WTC11 (cell line): ENCODE measurements at regions not wholly inside any gene's neighbourhood (a gene's known extent, or its start where the extent isn't known, plus 50 kb on each side); places are given as distances from the start of the nearest gene placed in this dataset.

Experiments
- ATAC-seq: fragments of 200-7000 bp; cut with Tn5 transposase; 2 replicates; pipeline ENCODE4 v1.10.0; 2021; ENCODE audit warnings: mild to moderate bottlenecking, moderate library complexity
- CTCF ChIA-PET: fragments of 300-600 bp; sonication (Branson Sonifier 250); formaldehyde crosslinking; loops from one replicate; lab custom pipeline; 2021; ENCODE audit warnings: antibody characterized with exemption; lab: Charles Lee
- POLR2A ChIA-PET: fragments of 350-600 bp; sonication (Branson Sonifier 250); formaldehyde crosslinking; loops from one replicate; lab custom pipeline; 2021; ENCODE audit warnings: antibody characterized with exemption; lab: Charles Lee
- DNase-seq: peaks from one replicate; pipeline ENCODE4 v3.0.0; 2021; ENCODE audit warnings: low spot score
- H3K27ac Mint-ChIP-seq: 2 replicates; pipeline ENCODE4 v1.8.0; 2021; ENCODE audit warnings: mixed read lengths
- H3K27me3 Mint-ChIP-seq: 2 replicates; pipeline ENCODE4 v1.8.0; 2021; ENCODE audit warnings: low read depth, mild to moderate bottlenecking, moderate library complexity, mixed read lengths
- H3K36me3 Mint-ChIP-seq: 2 replicates; pipeline ENCODE4 v1.8.0; 2021; ENCODE audit warnings: mixed read lengths
- H3K4me1 Mint-ChIP-seq: 2 replicates; pipeline ENCODE4 v1.8.0; 2022; ENCODE audit warnings: mixed read lengths
- H3K4me3 Mint-ChIP-seq: 2 replicates; pipeline ENCODE4 v1.8.0; 2021; ENCODE audit warnings: mild to moderate bottlenecking, moderate library complexity, mixed read lengths
- H3K9me3 Mint-ChIP-seq: 2 replicates; pipeline ENCODE4 v1.8.0; 2021; ENCODE audit warnings: mixed read lengths
- ATF3 ChIP-seq: sonication (generic); formaldehyde crosslinking; conservative IDR thresholded peaks from 2 replicates; pipeline ENCODE4 v1.8.1; 2022; ENCODE audit warnings: mild to moderate bottlenecking, missing genetic modification reagents
- CREB1 ChIP-seq: sonication (generic); formaldehyde crosslinking; IDR thresholded peaks from 2 replicates; pipeline ENCODE4 v1.8.0; 2023; ENCODE audit warnings: mild to moderate bottlenecking, missing genetic modification reagents
- FOXP4 ChIP-seq: sonication (generic); formaldehyde crosslinking; IDR thresholded peaks from 2 replicates; pipeline ENCODE4 v1.8.0; 2022; ENCODE audit warnings: mild to moderate bottlenecking, missing genetic modification reagents
- GABPB1 ChIP-seq: sonication (generic); formaldehyde crosslinking; IDR thresholded peaks from 2 replicates; pipeline ENCODE4 v1.8.1; 2023; ENCODE audit warnings: mild to moderate bottlenecking, missing genetic modification reagents
- MAX ChIP-seq: sonication (generic); formaldehyde crosslinking; IDR thresholded peaks from 2 replicates; pipeline ENCODE4 v1.8.0; 2022; ENCODE audit warnings: mild to moderate bottlenecking, missing genetic modification reagents
- NFE2L1 ChIP-seq: sonication (generic); formaldehyde crosslinking; IDR thresholded peaks from 2 replicates; pipeline ENCODE4 v1.8.1; 2023; ENCODE audit warnings: missing genetic modification reagents
- TCF7 ChIP-seq: sonication (generic); formaldehyde crosslinking; IDR thresholded peaks from 2 replicates; pipeline ENCODE4 v1.8.0; 2022; ENCODE audit warnings: mild to moderate bottlenecking, low read depth, missing genetic modification reagents, moderate library complexity
- ZNF232 ChIP-seq: sonication (generic); formaldehyde crosslinking; IDR thresholded peaks from 2 replicates; pipeline ENCODE4 v1.8.0; 2022; ENCODE audit warnings: mild to moderate bottlenecking, missing genetic modification reagents
- ZNF512 ChIP-seq: sonication (generic); formaldehyde crosslinking; IDR thresholded peaks from 2 replicates; pipeline ENCODE4 v1.8.1; 2022; ENCODE audit warnings: missing genetic modification reagents, borderline replicate concordance
- TF ChIP-seq, protein P1 (sequence below): sonication (generic); formaldehyde crosslinking; IDR thresholded peaks from 2 replicates; pipeline ENCODE4 v1.8.1; 2023; ENCODE audit warnings: mild to moderate bottlenecking, missing genetic modification reagents, moderate library complexity
- TF ChIP-seq, protein P2 (sequence below): sonication (generic); formaldehyde crosslinking; IDR thresholded peaks from 2 replicates; pipeline ENCODE4 v1.8.1; 2023; ENCODE audit warnings: mild to moderate bottlenecking, missing genetic modification reagents, borderline replicate concordance
- TF ChIP-seq, protein P3 (sequence below): sonication (generic); formaldehyde crosslinking; IDR thresholded peaks from 2 replicates; pipeline ENCODE4 v1.8.1; 2022; ENCODE audit warnings: low read depth, missing genetic modification reagents, borderline replicate concordance

GRCh38 chr5:74502479-74502950 lies 138.0 kb downstream of the ENC1 start (continued):
- TF ChIP-seq ATF3 (CRISPR knock-in tag) (no peak), MAX (CRISPR knock-in tag) (no peak)

DNA sequence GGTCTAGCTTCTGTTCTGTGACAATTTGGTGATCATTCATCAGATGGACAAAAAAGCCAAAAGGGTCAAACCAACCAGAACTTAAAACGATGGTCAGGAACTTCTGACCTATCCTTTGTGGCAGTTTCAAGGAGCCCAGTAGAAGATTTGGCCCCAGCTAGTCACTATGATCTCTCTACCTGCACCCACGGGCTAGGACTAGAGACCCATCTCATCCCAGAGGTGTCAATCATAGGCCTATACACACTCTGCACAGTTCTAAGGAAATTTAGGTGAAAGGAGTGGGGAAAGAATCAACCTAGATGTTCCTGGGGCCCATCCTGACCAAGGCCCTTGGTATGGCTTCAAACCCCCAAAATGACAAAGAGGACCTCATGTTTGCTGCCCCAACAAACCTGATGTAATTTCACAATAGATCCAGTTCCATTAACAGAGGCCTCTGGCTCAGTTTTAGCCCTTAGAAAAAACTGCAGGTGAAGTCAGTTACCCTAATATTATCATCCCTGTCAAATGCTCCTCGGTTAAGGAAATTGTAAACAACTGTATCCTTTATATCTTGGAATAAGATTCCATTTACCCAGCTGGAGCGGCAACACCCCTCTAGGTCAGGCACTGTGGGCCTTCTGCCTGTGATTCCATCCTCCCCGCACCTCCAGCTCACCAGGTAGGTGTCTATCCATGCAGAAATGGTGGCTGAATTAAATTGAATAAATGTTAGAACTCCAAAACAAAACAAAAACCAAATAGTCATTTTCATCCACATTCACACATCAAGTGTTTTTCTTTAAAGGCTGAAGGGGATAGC lies 138.7 kb downstream of the ENC1 start:
- Mint-ChIP-seq H3K27ac (no peak overlapping the region), H3K9me3 (no peaks in the 10 kb centered on the region), H3K27me3 (no peaks in the 10 kb centered on the region), H3K4me1 (peaks cover 40% of the 10 kb centered on the region), H3K36me3 (no peaks in the 10 kb centered on the region), H3K4me3 (no peak overlapping the region)
- POLR2A ChIA-PET: no interaction called here
- CTCF ChIA-PET: no interaction called here
- DNase-seq (no peak), ATAC-seq (no peak)
- no peak for TF ChIP-seq NFE2L1

DNA sequence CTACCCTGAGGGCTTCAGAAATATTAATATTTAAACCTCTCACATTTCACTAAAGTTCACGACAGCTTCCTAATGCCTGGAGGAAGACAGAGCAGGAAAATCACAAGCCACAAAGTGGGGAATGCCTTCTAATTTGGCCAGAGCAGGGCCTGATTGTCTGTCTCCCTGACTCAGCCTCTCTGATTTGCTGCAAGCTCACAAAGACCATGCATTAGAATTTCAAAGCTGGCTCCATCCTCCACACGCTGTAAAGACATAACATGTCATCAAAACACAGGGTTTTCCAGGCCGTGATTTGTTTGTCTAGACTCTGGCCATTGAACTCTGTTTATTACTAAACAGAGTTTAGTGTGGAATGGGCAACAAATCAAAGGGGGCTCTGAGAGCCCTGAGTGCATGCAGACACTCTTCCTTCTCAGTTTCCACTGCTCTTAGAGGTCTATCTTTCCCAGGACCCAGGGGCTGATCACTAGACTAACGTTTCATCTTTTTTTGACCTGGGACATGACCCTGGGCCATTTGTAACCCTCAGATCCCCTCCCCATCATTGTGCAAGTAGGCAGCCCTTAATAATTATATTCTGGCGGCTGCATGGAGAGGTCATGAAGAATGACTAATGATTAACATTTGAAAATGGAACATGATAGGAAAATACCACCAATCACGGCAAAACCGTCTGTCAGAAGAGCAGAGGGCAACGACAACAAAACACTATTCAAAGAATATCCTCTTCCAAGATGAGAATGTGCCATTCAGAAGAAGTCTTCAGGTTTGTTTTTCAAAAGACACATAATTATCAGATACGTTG lies 140.2 kb downstream of the ENC1 start:
- H3K4me3 Mint-ChIP-seq: no peak overlapping the region
- no peaks in the 10 kb centered on the region for H3K36me3 Mint-ChIP-seq
- no peaks in the 10 kb centered on the region for H3K9me3 Mint-ChIP-seq
- peaks cover 35% of the 10 kb centered on the region for H3K4me1 Mint-ChIP-seq
- peak; percentile 76 for ATAC-seq
- CTCF ChIA-PET: no interaction called here
- no peak for TF ChIP-seq FOXP4 (CRISPR knock-in tag)
- no peak for TF ChIP-seq ZNF232
- peak; percentile 40; the same call in 1 of the 2 replicates for TF ChIP-seq GABPB1 (CRISPR knock-in tag)
- TF ChIP-seq ZNF512 (CRISPR knock-in tag): no peak
- TF ChIP-seq, all 79 proteins: peak for 1
- POLR2A ChIA-PET: interaction anchor here (0.6 to 0.7 kb wide), 2 partner anchors 105 to 1718 kb away, joined by 3 read pairs; no protein-coding TSS in a partner anchor
- no peak for DNase-seq
- H3K27ac Mint-ChIP-seq: no peak overlapping the region
- no peaks in the 10 kb centered on the region for H3K27me3 Mint-ChIP-seq

DNA sequence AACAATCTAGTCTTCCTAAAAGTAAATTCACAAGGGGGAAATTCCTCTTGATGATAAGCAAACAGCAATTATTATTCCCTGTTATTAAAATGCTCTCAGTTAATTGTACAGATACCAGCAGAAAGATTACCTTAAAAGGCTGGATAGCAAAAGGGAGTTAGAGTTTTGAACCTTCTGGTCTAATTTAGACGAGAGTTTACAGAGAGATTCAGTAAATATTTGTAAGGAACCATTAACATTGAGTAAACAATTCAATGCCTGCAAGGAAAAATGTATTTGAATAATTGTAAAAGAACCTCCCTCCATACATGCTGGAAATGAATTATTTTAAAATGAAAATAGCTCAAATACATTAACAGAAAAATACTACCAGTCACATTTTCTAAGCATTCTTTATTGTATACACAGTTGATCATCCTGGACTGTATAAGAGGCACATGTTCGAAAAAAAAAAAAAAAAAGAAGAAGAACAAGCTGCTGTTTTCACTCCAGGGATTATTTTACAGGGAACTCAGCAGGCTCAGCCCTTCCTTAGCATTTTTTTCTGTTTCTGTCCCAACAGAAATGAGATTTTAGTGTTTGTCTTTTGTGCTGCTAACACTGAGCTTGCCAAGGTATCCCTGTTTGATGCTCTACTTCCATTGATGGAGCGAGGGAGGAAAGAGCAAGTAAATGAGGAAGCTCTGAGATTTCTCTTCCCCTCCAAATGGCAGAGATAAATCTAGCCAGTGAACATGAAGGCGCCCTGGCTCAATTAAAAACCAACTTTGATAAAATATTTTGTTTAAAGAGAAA lies 141.1 kb downstream of the ENC1 start:
- no peak overlapping the region for H3K4me3 Mint-ChIP-seq
- peaks cover 34% of the 10 kb centered on the region for H3K4me1 Mint-ChIP-seq
- ChIA-PET CTCF (no interaction called here), POLR2A (interaction anchor here (0.6 to 0.7 kb wide), 2 partner anchors 104 to 1717 kb away, joined by 3 read pairs; no protein-coding TSS in a partner anchor)
- H3K27me3 Mint-ChIP-seq: no peaks in the 10 kb centered on the region
- ATAC-seq (no peak), DNase-seq (no peak)
- no peaks in the 10 kb centered on the region for H3K36me3 Mint-ChIP-seq
- no peaks in the 10 kb centered on the region for H3K9me3 Mint-ChIP-seq
- no peak overlapping the region for H3K27ac Mint-ChIP-seq
- TF ChIP-seq TCF7 (CRISPR knock-in tag) (no peak), NFE2L1 (no peak), CREB1 (CRISPR knock-in tag) (no peak)
- TF ChIP-seq, protein P1, sequence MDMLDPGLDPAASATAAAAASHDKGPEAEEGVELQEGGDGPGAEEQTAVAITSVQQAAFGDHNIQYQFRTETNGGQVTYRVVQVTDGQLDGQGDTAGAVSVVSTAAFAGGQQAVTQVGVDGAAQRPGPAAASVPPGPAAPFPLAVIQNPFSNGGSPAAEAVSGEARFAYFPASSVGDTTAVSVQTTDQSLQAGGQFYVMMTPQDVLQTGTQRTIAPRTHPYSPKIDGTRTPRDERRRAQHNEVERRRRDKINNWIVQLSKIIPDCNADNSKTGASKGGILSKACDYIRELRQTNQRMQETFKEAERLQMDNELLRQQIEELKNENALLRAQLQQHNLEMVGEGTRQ (CRISPR knock-in tag): no peak
- TF ChIP-seq, protein P2, sequence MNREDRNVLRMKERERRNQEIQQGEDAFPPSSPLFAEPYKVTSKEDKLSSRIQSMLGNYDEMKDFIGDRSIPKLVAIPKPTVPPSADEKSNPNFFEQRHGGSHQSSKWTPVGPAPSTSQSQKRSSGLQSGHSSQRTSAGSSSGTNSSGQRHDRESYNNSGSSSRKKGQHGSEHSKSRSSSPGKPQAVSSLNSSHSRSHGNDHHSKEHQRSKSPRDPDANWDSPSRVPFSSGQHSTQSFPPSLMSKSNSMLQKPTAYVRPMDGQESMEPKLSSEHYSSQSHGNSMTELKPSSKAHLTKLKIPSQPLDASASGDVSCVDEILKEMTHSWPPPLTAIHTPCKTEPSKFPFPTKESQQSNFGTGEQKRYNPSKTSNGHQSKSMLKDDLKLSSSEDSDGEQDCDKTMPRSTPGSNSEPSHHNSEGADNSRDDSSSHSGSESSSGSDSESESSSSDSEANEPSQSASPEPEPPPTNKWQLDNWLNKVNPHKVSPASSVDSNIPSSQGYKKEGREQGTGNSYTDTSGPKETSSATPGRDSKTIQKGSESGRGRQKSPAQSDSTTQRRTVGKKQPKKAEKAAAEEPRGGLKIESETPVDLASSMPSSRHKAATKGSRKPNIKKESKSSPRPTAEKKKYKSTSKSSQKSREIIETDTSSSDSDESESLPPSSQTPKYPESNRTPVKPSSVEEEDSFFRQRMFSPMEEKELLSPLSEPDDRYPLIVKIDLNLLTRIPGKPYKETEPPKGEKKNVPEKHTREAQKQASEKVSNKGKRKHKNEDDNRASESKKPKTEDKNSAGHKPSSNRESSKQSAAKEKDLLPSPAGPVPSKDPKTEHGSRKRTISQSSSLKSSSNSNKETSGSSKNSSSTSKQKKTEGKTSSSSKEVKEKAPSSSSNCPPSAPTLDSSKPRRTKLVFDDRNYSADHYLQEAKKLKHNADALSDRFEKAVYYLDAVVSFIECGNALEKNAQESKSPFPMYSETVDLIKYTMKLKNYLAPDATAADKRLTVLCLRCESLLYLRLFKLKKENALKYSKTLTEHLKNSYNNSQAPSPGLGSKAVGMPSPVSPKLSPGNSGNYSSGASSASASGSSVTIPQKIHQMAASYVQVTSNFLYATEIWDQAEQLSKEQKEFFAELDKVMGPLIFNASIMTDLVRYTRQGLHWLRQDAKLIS: no peak
- TF ChIP-seq, protein P3, sequence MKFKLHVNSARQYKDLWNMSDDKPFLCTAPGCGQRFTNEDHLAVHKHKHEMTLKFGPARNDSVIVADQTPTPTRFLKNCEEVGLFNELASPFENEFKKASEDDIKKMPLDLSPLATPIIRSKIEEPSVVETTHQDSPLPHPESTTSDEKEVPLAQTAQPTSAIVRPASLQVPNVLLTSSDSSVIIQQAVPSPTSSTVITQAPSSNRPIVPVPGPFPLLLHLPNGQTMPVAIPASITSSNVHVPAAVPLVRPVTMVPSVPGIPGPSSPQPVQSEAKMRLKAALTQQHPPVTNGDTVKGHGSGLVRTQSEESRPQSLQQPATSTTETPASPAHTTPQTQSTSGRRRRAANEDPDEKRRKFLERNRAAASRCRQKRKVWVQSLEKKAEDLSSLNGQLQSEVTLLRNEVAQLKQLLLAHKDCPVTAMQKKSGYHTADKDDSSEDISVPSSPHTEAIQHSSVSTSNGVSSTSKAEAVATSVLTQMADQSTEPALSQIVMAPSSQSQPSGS (CRISPR knock-in tag): no peak
